WTC11 (cell line): ENCODE measurements at regions not wholly inside any gene's neighbourhood (a gene's known extent, or its start where the extent isn't known, plus 50 kb on each side); places are given as distances from the start of the nearest gene placed in this dataset.

ENCODE experiments used
- ATAC-seq: fragments of 200-7000 bp; cut with Tn5 transposase; 2 replicates; pipeline ENCODE4 v1.10.0; 2021; ENCODE audit warnings: mild to moderate bottlenecking, moderate library complexity
- CTCF ChIA-PET: fragments of 300-600 bp; sonication (Branson Sonifier 250); formaldehyde crosslinking; loops from one replicate; lab custom pipeline; 2021; ENCODE audit warnings: antibody characterized with exemption; lab: Charles Lee
- POLR2A ChIA-PET: fragments of 350-600 bp; sonication (Branson Sonifier 250); formaldehyde crosslinking; loops from one replicate; lab custom pipeline; 2021; ENCODE audit warnings: antibody characterized with exemption; lab: Charles Lee
- DNase-seq: peaks from one replicate; pipeline ENCODE4 v3.0.0; 2021; ENCODE audit warnings: low spot score
- H3K27ac Mint-ChIP-seq: 2 replicates; pipeline ENCODE4 v1.8.0; 2021; ENCODE audit warnings: mixed read lengths
- H3K27me3 Mint-ChIP-seq: 2 replicates; pipeline ENCODE4 v1.8.0; 2021; ENCODE audit warnings: low read depth, mild to moderate bottlenecking, moderate library complexity, mixed read lengths
- H3K36me3 Mint-ChIP-seq: 2 replicates; pipeline ENCODE4 v1.8.0; 2021; ENCODE audit warnings: mixed read lengths
- H3K4me1 Mint-ChIP-seq: 2 replicates; pipeline ENCODE4 v1.8.0; 2022; ENCODE audit warnings: mixed read lengths
- H3K4me3 Mint-ChIP-seq: 2 replicates; pipeline ENCODE4 v1.8.0; 2021; ENCODE audit warnings: mild to moderate bottlenecking, moderate library complexity, mixed read lengths
- H3K9me3 Mint-ChIP-seq: 2 replicates; pipeline ENCODE4 v1.8.0; 2021; ENCODE audit warnings: mixed read lengths
- CDX4 ChIP-seq: fragments of 250-450 bp; sonication (Bioruptor Pico); IDR thresholded peaks from 2 replicates; pipeline ENCODE4 v1.9.0; 2021; ENCODE audit warnings: moderate library complexity, mild to moderate bottlenecking, inconsistent platforms, borderline replicate concordance
- CREB1 ChIP-seq: sonication (generic); formaldehyde crosslinking; IDR thresholded peaks from 2 replicates; pipeline ENCODE4 v1.8.0; 2023; ENCODE audit warnings: mild to moderate bottlenecking, missing genetic modification reagents
- ETV6 ChIP-seq: sonication (generic); formaldehyde crosslinking; IDR thresholded peaks from 2 replicates; pipeline ENCODE4 v1.8.1; 2022; ENCODE audit warnings: mild to moderate bottlenecking, missing genetic modification reagents
- FOXJ3 ChIP-seq: sonication (generic); formaldehyde crosslinking; IDR thresholded peaks from 2 replicates; pipeline ENCODE4 v1.9.0; 2021; ENCODE audit warnings: missing genetic modification reagents, mild to moderate bottlenecking, borderline replicate concordance
- FOXK1 ChIP-seq: sonication (generic); formaldehyde crosslinking; IDR thresholded peaks from 2 replicates; pipeline ENCODE4 v1.8.0; 2022; ENCODE audit warnings: mild to moderate bottlenecking, moderate library complexity, missing genetic modification reagents
- HMGA2 ChIP-seq: fragments of 250-450 bp; sonication (Bioruptor Pico); IDR thresholded peaks from 2 replicates; pipeline ENCODE4 v1.4.0; 2021; ENCODE audit warnings: mild to moderate bottlenecking, moderate library complexity
- NFATC4 ChIP-seq: fragments of 250-450 bp; sonication (Bioruptor Pico); IDR thresholded peaks from 2 replicates; pipeline ENCODE4 v1.9.0; 2021; ENCODE audit warnings: mild to moderate bottlenecking
- NR1H2 ChIP-seq: sonication (generic); formaldehyde crosslinking; IDR thresholded peaks from 2 replicates; pipeline ENCODE4 v1.9.0; 2021; ENCODE audit warnings: mild to moderate bottlenecking, moderate library complexity, missing genetic modification reagents
- PRRX2 ChIP-seq: fragments of 250-450 bp; sonication (Bioruptor Pico); IDR thresholded peaks from 2 replicates; pipeline ENCODE4 v1.8.0; 2021; ENCODE audit warnings: mild to moderate bottlenecking
- RELA ChIP-seq: sonication (generic); formaldehyde crosslinking; IDR thresholded peaks from 2 replicates; pipeline ENCODE4 v1.8.1; 2022; ENCODE audit warnings: missing genetic modification reagents, mild to moderate bottlenecking, borderline replicate concordance
- SMAD4 ChIP-seq: sonication (generic); formaldehyde crosslinking; IDR thresholded peaks from 2 replicates; pipeline ENCODE4 v1.8.0; 2022; ENCODE audit warnings: mild to moderate bottlenecking, missing genetic modification reagents
- ZNF671 ChIP-seq: fragments of 250-450 bp; sonication (Bioruptor Pico); IDR thresholded peaks from 2 replicates; pipeline ENCODE4 v1.8.0; 2021; ENCODE audit warnings: mild to moderate bottlenecking
- TF ChIP-seq, protein P1 (sequence below): sonication (generic); formaldehyde crosslinking; IDR thresholded peaks from 2 replicates; pipeline ENCODE4 v1.8.1; 2022; ENCODE audit warnings: low read depth, mild to moderate bottlenecking, moderate library complexity, missing genetic modification reagents, borderline replicate concordance
- TF ChIP-seq, protein P2 (sequence below): fragments of 250-450 bp; sonication (Bioruptor Pico); IDR thresholded peaks from 2 replicates; pipeline ENCODE4 v1.9.0; 2021; ENCODE audit warnings: mild to moderate bottlenecking
- TF ChIP-seq, protein P3 (sequence below): sonication (generic); formaldehyde crosslinking; IDR thresholded peaks from 2 replicates; pipeline ENCODE4 v1.8.0; 2022; ENCODE audit warnings: missing genetic modification reagents
- TF ChIP-seq, protein P4 (sequence below): sonication (generic); formaldehyde crosslinking; IDR thresholded peaks from 2 replicates; pipeline ENCODE4 v1.8.0; 2023; ENCODE audit warnings: missing genetic modification reagents, mild to moderate bottlenecking, borderline replicate concordance
- TF ChIP-seq, protein P5 (sequence below): sonication (generic); formaldehyde crosslinking; IDR thresholded peaks from 2 replicates; pipeline ENCODE4 v1.8.1; 2022; ENCODE audit warnings: missing genetic modification reagents, borderline replicate concordance

- Mint-ChIP-seq H3K9me3 (peaks cover 3% of the 10 kb centered on the region; the same call in 1 of the 2 replicates), H3K4me3 (no peak overlapping the region), H3K36me3 (no peaks in the 10 kb centered on the region), H3K27ac (no peak overlapping the region), H3K27me3 (no peaks in the 10 kb centered on the region), H3K4me1 (0 out of 2 replicates have a peak, but pooled peaks cover 2% of the 10 kb centered on the region)
- ChIA-PET POLR2A (no interaction called here), CTCF (no interaction called here)
- ATAC-seq (no peak), DNase-seq (no peak)
- TF ChIP-seq NR1H2 (CRISPR knock-in tag): no peak
- TF ChIP-seq ZNF671 (CRISPR knock-in tag): no peak
- TF ChIP-seq, protein P1, sequence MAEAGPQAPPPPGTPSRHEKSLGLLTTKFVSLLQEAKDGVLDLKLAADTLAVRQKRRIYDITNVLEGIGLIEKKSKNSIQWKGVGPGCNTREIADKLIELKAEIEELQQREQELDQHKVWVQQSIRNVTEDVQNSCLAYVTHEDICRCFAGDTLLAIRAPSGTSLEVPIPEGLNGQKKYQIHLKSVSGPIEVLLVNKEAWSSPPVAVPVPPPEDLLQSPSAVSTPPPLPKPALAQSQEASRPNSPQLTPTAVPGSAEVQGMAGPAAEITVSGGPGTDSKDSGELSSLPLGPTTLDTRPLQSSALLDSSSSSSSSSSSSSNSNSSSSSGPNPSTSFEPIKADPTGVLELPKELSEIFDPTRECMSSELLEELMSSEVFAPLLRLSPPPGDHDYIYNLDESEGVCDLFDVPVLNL: no peak
- TF ChIP-seq, protein P2, sequence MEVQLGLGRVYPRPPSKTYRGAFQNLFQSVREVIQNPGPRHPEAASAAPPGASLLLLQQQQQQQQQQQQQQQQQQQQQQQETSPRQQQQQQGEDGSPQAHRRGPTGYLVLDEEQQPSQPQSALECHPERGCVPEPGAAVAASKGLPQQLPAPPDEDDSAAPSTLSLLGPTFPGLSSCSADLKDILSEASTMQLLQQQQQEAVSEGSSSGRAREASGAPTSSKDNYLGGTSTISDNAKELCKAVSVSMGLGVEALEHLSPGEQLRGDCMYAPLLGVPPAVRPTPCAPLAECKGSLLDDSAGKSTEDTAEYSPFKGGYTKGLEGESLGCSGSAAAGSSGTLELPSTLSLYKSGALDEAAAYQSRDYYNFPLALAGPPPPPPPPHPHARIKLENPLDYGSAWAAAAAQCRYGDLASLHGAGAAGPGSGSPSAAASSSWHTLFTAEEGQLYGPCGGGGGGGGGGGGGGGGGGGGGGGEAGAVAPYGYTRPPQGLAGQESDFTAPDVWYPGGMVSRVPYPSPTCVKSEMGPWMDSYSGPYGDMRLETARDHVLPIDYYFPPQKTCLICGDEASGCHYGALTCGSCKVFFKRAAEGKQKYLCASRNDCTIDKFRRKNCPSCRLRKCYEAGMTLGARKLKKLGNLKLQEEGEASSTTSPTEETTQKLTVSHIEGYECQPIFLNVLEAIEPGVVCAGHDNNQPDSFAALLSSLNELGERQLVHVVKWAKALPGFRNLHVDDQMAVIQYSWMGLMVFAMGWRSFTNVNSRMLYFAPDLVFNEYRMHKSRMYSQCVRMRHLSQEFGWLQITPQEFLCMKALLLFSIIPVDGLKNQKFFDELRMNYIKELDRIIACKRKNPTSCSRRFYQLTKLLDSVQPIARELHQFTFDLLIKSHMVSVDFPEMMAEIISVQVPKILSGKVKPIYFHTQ (CRISPR knock-in tag): no peak
- TF ChIP-seq, protein P3, sequence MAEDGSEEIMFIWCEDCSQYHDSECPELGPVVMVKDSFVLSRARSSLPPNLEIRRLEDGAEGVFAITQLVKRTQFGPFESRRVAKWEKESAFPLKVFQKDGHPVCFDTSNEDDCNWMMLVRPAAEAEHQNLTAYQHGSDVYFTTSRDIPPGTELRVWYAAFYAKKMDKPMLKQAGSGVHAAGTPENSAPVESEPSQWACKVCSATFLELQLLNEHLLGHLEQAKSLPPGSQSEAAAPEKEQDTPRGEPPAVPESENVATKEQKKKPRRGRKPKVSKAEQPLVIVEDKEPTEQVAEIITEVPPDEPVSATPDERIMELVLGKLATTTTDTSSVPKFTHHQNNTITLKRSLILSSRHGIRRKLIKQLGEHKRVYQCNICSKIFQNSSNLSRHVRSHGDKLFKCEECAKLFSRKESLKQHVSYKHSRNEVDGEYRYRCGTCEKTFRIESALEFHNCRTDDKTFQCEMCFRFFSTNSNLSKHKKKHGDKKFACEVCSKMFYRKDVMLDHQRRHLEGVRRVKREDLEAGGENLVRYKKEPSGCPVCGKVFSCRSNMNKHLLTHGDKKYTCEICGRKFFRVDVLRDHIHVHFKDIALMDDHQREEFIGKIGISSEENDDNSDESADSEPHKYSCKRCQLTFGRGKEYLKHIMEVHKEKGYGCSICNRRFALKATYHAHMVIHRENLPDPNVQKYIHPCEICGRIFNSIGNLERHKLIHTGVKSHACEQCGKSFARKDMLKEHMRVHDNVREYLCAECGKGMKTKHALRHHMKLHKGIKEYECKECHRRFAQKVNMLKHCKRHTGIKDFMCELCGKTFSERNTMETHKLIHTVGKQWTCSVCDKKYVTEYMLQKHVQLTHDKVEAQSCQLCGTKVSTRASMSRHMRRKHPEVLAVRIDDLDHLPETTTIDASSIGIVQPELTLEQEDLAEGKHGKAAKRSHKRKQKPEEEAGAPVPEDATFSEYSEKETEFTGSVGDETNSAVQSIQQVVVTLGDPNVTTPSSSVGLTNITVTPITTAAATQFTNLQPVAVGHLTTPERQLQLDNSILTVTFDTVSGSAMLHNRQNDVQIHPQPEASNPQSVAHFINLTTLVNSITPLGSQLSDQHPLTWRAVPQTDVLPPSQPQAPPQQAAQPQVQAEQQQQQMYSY: no peak
- TF ChIP-seq FOXK1: no peak
- TF ChIP-seq CREB1 (CRISPR knock-in tag): no peak
- no peak for TF ChIP-seq FOXJ3 (CRISPR knock-in tag)
- TF ChIP-seq HMGA2: no peak
- no peak for TF ChIP-seq NFATC4
- TF ChIP-seq, protein P4, sequence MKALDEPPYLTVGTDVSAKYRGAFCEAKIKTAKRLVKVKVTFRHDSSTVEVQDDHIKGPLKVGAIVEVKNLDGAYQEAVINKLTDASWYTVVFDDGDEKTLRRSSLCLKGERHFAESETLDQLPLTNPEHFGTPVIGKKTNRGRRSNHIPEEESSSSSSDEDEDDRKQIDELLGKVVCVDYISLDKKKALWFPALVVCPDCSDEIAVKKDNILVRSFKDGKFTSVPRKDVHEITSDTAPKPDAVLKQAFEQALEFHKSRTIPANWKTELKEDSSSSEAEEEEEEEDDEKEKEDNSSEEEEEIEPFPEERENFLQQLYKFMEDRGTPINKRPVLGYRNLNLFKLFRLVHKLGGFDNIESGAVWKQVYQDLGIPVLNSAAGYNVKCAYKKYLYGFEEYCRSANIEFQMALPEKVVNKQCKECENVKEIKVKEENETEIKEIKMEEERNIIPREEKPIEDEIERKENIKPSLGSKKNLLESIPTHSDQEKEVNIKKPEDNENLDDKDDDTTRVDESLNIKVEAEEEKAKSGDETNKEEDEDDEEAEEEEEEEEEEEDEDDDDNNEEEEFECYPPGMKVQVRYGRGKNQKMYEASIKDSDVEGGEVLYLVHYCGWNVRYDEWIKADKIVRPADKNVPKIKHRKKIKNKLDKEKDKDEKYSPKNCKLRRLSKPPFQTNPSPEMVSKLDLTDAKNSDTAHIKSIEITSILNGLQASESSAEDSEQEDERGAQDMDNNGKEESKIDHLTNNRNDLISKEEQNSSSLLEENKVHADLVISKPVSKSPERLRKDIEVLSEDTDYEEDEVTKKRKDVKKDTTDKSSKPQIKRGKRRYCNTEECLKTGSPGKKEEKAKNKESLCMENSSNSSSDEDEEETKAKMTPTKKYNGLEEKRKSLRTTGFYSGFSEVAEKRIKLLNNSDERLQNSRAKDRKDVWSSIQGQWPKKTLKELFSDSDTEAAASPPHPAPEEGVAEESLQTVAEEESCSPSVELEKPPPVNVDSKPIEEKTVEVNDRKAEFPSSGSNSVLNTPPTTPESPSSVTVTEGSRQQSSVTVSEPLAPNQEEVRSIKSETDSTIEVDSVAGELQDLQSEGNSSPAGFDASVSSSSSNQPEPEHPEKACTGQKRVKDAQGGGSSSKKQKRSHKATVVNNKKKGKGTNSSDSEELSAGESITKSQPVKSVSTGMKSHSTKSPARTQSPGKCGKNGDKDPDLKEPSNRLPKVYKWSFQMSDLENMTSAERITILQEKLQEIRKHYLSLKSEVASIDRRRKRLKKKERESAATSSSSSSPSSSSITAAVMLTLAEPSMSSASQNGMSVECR: no peak
- TF ChIP-seq CDX4 (CRISPR knock-in tag): no peak
- TF ChIP-seq RELA (CRISPR knock-in tag): no peak
- TF ChIP-seq ETV6: no peak
- TF ChIP-seq PRRX2 (CRISPR knock-in tag): no peak
- TF ChIP-seq SMAD4 (CRISPR knock-in tag): no peak
- TF ChIP-seq, protein P5, sequence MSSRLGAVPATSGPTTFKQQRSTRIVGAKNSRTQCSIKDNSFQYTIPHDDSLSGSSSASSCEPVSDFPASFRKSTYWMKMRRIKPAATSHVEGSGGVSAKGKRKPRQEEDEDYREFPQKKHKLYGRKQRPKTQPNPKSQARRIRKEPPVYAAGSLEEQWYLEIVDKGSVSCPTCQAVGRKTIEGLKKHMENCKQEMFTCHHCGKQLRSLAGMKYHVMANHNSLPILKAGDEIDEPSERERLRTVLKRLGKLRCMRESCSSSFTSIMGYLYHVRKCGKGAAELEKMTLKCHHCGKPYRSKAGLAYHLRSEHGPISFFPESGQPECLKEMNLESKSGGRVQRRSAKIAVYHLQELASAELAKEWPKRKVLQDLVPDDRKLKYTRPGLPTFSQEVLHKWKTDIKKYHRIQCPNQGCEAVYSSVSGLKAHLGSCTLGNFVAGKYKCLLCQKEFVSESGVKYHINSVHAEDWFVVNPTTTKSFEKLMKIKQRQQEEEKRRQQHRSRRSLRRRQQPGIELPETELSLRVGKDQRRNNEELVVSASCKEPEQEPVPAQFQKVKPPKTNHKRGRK (CRISPR knock-in tag): no peak
These were observed 94.9 kb upstream of the NDP start for GRCh38 chrX:44068043-44068442.
